HuH-7 (cell line): ENCODE measurements at regions not wholly inside any gene's neighbourhood (a gene's known extent, or its start where the extent isn't known, plus 50 kb on each side); places are given as distances from the start of the nearest gene placed in this dataset.
"Not testable (repeated sequence)": the region's sequence is repeated elsewhere in the genome, so short reads cannot be mapped to it uniquely, and the experiment has no call there.

Source experiments
- DNase-seq: peaks from one replicate; pipeline ENCODE4 v3.0.0; 2011; ENCODE audit warnings: low spot score

GRCh38 chr1:222064388-222065211 is 322.7 kb upstream of the DUSP10 start:
- no peak for DNase-seq

GRCh38 chr1:222062640-222063039 is 320.8 kb upstream of the DUSP10 start:
- DNase-seq = no peak

DNA sequence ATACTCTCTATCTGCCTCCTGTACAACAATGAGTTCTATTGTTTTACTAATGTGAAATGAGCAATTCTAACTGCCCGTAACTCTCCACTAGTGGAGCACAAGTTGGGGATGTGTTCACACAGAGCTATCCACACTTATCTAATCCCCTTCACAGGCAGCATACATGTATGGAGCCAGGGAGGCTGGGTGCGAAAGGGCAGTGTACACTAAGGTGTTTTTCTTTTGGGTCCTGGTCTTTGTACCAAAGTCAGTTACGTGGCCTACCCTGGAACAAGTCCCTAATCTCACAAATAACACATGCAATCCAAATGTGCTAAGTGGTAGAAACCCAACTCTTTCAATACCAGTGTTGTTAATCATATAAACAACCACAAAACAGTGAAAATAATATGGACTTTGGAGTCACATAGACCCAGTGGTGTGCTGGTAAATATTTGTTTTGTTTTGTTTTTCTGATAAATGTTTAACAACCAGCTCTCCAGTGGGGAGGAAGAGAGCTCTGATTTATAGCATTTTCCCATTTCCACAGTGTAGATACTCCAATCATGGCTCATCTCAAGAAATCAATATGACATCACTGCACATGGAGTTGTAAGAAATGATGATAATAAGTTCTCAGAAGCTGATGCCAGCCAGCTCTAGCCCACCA is 319.9 kb upstream of the DUSP10 start:
- DNase-seq = peak; percentile 70

GRCh38 chr1:222060210-222060916 is 318.5 kb upstream of the DUSP10 start:
- no peak for DNase-seq

DNA sequence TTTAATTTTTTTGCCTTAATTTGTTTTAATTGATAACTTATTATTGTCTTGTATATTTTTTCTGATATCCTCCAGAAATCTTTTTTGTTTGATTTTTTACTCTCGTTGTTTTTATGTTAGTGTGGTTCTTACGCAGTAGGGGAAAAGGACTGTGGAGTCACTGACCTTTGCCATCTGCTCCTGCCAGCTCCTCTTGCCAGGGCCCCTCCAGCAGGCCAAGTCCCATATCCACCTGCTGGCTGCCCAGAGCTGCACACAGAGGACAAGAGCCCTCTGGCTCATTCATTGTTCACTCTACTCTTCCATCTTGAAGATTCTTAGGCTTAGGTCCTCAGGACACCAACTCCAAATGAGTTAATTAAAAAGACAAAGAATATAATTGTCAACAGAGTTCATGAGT is 316.4 kb upstream of the DUSP10 start:
- no peak for DNase-seq

DNA sequence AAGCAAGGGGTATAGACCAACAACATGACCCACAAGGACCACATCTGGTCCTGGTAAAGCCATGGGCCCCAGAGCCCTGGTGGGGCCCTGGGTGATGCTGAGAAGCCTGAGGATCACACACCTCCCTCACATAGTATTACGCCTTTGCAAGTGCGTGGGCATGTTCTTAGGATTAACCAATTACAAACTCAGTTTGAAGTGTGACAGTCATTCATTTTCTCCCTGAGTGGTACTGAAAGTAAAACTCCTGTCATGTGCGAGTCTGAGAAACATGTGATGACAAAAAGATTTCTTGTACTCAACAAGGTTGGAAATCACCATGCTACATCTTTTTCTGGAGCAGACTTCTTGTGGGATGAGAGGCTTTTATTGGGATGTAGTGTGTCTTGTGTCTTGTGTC is 315.3 kb upstream of the DUSP10 start:
- no peak for DNase-seq

DNA sequence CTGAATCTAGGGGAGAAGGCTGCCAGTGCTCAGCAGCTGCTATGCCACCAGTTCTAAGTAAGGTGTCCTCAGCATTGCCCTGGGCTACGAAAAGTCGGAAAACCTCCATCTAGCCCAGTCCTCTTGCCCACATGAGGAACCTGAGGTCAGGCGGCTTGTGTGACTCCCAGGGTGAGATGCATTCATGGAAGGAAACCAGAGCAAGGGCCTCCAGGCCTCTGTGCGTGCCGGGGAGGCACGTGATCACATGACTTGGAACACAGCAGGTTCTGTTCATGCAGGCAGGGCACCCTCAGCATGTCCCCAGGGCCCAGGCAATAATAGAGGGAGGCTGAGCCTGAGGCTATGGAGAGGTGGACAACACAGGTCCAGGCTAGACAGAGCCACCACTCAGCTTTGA is 312.5 kb upstream of the DUSP10 start:
- DNase-seq = no peak

- no peak for DNase-seq
Observed at GRCh38 chr1:222053790-222054294, 312.0 kb upstream of the DUSP10 start.

- not testable (repeated sequence) for DNase-seq
Observed at GRCh38 chr1:222051311-222051710, 309.4 kb upstream of the DUSP10 start.

- not testable (repeated sequence) for DNase-seq
Observed at GRCh38 chr1:222049661-222050060, 307.8 kb upstream of the DUSP10 start.

DNA sequence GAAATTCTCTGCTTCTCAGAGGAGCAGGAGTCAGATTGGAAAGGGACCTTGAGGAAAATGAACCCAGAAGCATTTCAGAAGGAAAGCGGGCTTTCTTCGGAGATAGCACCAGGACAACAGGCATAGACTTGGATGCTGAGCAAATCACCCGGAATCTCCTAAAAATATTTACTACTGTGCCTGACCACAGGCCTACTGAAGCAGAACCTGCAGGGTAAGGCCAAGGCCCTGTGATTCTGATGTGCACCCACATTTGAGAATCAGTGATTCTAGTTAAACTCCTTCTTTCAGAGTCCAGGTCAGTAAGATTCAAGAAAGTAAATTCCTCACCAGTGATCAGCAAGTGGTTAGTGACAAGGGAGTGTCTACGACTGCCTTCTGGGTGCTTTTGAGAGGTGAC is 307.3 kb upstream of the DUSP10 start:
- DNase-seq = no peak

DNA sequence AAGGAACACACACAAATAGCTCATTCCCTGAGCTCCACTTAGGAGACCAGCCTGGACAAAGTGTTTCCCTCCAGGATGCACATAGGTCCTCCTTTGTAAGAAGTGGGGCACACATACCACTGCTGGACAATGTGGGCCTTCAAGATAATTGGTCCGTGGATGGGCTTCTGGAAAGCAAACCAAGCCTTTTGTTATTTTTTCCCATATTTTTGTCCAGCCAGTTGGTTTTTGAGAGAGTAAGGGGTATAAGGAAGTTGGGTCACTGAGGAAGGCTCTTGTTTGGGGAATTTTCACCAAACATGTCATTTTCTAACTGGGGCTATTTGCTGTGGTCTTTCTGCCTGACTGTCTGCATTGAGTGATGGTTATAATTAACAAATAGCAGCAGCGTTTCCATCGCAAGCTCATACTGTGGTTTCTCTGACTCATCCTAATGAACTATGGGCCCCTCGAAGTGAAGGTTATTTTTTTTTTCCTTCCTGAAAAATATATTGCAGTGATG is 306.3 kb upstream of the DUSP10 start:
- DNase-seq = no peak

DNA sequence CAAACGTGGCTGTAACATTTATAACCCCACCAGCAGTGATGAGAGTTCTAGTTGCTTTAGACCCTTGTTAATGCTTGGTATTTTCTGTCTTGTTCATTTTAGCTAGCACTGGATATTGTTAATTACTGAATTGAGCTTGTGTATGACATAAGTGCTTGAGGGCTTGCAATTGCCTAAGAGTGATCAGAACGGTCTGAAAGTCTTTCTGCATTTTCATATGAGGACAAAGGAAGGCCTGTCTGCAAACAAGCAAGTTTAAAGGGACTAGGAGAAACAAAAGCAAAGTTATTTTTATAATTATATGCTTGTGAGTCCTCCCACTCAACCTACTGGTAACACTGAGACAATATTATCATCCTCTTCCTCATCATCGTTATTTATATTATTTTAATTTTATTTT is 305.5 kb upstream of the DUSP10 start:
- no peak for DNase-seq

DNA sequence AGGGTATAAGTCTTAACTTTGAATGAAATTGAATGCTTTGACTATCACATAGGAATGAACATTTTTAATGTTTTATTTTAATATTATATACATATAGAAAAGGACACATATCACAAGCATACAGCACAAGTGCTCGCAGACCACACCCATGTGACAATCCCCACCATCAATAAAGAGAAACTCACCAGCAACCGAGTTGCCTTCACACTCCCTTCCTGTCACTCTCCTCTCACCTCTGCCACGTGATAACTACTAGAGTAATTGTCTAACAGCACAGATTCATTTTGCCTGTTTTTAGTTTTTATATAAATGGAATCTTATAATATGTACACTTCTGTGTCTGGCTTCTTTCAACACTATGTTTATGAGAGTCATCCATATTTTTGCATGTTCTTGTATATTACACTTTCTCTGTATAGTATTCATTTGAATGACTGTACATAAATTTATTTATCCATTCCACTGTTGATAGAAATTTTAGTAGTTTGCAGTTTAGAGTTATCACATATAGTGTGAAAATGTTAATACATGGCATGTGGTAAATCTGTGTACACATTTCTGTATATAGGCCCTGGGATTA is 304.9 kb upstream of the DUSP10 start:
- no peak for DNase-seq

- no peak for DNase-seq
Observed at GRCh38 chr1:222045786-222046185, 303.9 kb upstream of the DUSP10 start.

DNA sequence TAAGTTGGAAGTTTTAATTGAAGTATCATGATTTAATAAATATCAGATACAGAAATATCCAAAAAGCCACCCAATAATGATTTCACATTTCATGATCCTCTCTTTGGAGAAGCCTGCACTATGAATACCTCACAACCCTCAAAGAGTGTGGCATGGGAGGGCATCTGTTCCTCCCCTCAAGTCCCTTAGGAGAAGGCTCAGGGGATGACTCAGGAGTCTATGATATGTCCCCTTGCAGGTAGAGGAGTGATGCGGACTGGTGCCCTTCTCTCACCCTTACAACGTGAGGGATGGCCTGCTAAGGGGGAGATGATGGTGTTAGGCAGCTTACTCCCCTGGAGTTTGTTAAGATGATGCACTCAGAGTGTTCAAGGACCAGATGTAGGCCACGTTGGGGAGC is 303.3 kb upstream of the DUSP10 start:
- no peak for DNase-seq

DNA sequence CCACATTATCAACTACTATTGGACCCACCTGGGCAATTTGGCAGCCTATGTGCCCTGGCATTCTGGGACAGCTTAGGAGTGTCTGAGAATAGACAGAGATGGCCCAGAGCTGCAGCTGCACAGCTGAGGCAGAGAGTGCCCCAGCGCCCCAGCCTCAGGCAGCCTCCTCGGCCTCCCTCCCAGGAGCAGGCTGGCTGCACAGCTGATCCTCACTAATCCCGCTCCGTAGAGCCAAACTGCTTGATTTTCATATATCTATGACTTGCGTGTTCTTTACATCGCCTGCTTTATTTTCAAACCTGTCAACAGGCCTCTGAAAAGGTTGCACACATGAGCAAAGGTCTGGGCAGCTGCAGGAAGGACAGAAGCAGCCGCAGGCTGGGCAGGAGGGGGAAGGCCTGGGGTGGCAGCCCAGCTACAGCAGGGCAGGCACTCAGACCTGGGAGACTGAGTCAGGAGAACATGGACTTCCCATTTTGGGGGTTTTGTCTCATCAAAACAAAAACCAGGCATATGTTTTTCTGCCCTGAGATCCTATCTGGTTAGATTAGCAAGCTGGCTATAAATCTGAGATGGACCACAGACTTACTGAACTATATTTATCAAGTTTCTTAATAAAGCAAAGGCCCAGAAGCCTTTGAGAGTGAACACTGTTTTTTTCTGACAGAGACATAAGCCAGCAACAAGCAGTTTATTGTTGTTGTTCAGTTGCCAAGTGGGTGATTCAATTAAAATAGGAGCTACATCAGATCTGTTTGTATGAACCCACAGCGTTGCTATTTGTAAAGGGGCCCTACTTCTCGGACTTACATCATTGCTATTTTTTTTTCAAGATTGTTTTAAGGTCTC is 301.8 kb upstream of the DUSP10 start:
- no peak for DNase-seq

GRCh38 chr1:222042120-222042519 is 300.2 kb upstream of the DUSP10 start:
- no peak for DNase-seq

DNA sequence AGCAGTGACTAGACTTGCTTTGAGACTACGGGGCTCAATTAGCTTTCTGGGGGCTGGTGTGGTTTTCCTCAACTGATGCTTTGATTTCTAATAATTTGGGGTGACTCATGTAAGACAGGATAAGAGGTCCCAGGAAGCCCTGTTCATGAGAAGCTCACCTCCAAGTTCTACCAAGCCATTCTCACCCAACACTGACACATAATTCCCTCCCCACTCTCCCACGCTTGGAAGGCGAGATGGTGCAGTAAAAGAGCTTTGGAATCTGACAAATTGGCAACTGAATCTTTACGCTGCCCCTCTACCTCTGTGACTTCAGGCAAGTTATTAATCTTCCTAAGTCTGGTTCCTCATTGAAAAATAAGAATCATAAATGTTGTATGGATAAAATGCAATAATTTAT is 299.1 kb upstream of the DUSP10 start:
- no peak for DNase-seq

- DNase-seq = no peak
Observed at GRCh38 chr1:222040121-222040805, 298.4 kb upstream of the DUSP10 start.

DNA sequence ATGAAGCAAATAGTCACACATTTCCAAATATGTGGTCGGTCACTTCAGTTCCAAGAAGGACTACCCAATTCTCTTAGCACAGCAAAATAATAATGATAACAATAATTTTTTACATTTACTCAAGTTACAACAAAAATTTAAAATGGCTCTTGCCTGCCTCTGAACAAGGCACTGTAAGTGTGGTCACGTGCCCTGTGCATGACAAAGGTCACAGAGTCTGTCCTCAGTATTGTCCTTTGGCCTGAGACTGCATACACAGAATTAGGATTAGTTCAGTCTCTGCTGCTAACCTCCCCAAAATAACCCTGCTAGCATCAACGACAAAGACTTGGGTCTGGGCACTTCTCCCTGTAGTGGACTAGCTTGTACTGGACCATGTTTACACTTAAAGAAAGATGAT is 297.1 kb upstream of the DUSP10 start:
- DNase-seq = no peak
